Occipital lobe (tissue), 1 donor: ENCODE measurements at regions not wholly inside any gene's neighbourhood (a gene's known extent, or its start where the extent isn't known, plus 50 kb on each side); places are given as distances from the start of the nearest gene placed in this dataset.
A peak's percentile ranks its signal among the peaks of the same experiment; 100 is the strongest.
"Not testable (repeated sequence)": the region's sequence is repeated elsewhere in the genome, so short reads cannot be mapped to it uniquely, and the experiment has no call there.

ENCODE experiments used
- DNase-seq: peaks from one replicate; lab custom pipeline; 2025; lab: John Stamatoyannopoulos, UW

GRCh38 chr3:8416965-8417364 is 84.7 kb upstream of the LMCD1 start:
- no peak for DNase-seq

GRCh38 chr3:8420612-8421011 is 81.0 kb upstream of the LMCD1 start:
- no peak for DNase-seq

- no peak for DNase-seq
These were observed 80.4 kb upstream of the LMCD1 start for GRCh38 chr3:8421267-8421666.

GRCh38 chr3:8421711-8422110 is 79.9 kb upstream of the LMCD1 start:
- no peak for DNase-seq

- DNase-seq = no peak
These were observed 78.3 kb upstream of the LMCD1 start for GRCh38 chr3:8423307-8423706.

GRCh38 chr3:8424281-8424680 is 77.3 kb upstream of the LMCD1 start:
- no peak for DNase-seq

- DNase-seq = no peak
These were observed 64.8 kb upstream of the LMCD1 start for GRCh38 chr3:8436661-8437287.

- no peak for DNase-seq
These were observed 63.0 kb upstream of the LMCD1 start for GRCh38 chr3:8438507-8439079.

GRCh38 chr3:8440142-8440541 is 61.5 kb upstream of the LMCD1 start:
- not testable (repeated sequence) for DNase-seq

GRCh38 chr3:8441969-8442559 is 59.6 kb upstream of the LMCD1 start:
- DNase-seq = no peak

- no peak for DNase-seq
These were observed 58.5 kb upstream of the LMCD1 start for GRCh38 chr3:8442993-8443650.

GRCh38 chr3:8443829-8444791 is 57.5 kb upstream of the LMCD1 start:
- no peak for DNase-seq

- DNase-seq = no peak
These were observed 56.7 kb upstream of the LMCD1 start for GRCh38 chr3:8444883-8445282.

GRCh38 chr3:8445861-8446260 is 55.8 kb upstream of the LMCD1 start:
- peak; percentile 16 for DNase-seq

- DNase-seq = no peak
These were observed 54.8 kb upstream of the LMCD1 start for GRCh38 chr3:8446845-8447244.

- DNase-seq = no peak
These were observed 51.0 kb upstream of the LMCD1 start for GRCh38 chr3:8450618-8451017.

- DNase-seq = no peak
These were observed 49.9 kb upstream of the LMCD1 start for GRCh38 chr3:8451696-8452095.
